Bone marrow (tissue), 2 donors: ENCODE measurements at regions not wholly inside any gene's neighbourhood (a gene's known extent, or its start where the extent isn't known, plus 50 kb on each side); places are given as distances from the start of the nearest gene placed in this dataset.

Experiments used
- DNase-seq, 2 donors: peaks; one replicate each; lab custom pipeline; 2025; lab: John Stamatoyannopoulos, UW

DNA sequence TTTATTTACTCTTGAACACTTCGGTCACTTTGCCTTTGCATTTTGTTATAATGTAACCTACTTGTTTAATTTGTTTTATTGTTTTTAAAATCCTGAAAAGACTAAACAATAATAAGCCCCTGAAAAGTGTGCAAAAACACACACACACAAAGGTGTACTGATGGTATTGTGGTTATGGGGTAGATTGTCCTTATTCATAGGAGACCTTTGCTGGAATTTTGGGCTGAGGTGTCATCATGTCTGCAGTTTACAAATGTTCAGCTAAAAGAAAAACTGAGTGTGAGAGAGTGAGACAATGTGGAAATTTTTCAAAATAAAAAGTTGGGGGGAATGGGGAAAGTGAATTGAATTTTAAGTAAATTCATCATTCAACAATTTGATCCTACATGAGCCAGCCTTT, 174.9 kb downstream of the QDPR start:
- DNase-seq: no peak

DNA sequence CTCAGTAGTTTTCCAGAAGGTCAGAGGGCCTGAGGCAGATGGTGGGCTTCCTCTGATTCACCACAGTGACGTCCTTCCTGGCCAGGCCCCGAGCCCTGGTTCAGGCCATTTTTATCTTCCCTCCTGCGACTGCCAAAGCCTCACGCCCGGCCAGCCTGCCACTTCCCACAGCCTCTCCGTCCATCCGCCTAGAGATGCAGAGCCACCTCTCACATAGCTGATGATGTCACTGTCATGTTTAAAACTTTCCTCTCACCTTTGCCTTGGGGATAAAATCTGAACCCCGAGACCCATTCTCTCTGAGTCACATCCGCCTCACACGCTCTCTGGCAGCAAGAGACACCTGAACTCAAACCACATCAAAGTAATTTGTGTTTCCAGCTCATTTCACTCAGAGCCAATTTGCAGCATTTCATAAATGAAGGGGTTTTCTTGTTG, 175.3 kb downstream of the QDPR start:
- no peak for DNase-seq

- DNase-seq: no peak
Observed at GRCh38 chr4:17336069-17336468, 175.8 kb downstream of the QDPR start.

- no peak for DNase-seq
Observed at GRCh38 chr4:17335371-17335770, 176.5 kb downstream of the QDPR start.

DNA sequence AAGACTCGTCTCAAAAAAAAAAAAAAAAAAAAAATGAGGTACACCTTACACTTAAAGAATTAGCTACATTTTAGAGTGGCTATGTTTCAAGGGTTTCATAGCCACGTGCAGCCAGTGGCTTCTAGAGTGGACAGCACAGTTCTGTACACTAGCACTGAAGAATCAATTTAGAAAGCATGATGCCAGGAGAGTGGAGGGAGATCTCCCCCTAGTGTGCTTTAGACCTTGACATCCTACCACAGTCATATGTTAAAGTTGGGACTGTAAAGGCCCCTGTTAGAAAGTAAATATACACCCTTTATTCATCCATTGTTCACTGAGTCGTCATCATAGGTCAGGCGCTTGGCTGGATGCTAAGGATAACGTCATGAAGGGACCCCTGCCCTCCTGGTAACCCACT, 179.4 kb downstream of the QDPR start:
- no peak for DNase-seq

GRCh38 chr4:17329046-17329445, 182.8 kb downstream of the QDPR start:
- no peak for DNase-seq

- DNase-seq: no peak
Observed at GRCh38 chr4:17328141-17328815, 183.6 kb downstream of the QDPR start.

DNA sequence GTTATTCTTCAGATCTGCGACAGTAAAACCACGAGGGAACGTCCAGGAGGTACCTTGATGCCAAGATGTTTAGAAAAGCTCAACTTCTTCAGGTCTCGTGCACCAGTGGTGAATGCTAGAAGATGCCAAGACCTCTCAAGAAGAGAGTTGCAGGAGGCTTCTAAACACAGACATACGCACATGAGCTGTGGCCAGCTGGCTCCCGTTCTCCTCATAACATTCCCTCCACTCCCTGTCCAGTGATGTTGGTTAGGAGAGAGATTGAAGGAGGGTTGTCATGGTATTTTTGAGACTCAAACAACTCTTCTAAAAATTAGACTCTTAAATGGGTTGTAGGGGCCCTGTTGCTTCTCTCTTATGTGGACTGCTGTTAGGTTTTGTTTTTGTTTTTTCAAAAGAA, 184.3 kb downstream of the QDPR start:
- DNase-seq: no peak

- no peak for DNase-seq
Observed at GRCh38 chr4:17326756-17327155, 185.1 kb downstream of the QDPR start.

DNA sequence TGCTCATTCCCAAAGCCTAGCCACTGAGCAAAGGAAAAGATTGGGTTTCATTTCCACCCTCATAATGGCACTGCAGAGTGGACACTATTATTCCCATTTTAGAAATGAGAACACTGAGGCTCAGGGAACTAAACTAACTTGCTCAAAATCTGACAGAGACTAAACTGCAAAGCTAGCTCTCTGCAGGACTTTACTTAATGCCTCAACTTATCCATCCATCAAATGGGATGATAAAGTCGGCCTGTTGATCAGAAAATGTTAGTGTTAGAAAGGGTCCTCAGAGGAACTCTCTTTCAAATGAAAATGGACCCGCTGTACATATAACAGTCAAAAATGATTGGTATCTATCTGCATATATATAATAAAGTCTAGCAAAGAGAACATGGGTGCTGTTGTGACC, 186.8 kb downstream of the QDPR start:
- no peak for DNase-seq

GRCh38 chr4:17324386-17324830, 187.5 kb downstream of the QDPR start:
- no peak for DNase-seq

GRCh38 chr4:17323554-17324385, 188.1 kb downstream of the QDPR start:
- no peak for DNase-seq

GRCh38 chr4:17322514-17322913, 189.4 kb downstream of the QDPR start:
- no peak for DNase-seq

DNA sequence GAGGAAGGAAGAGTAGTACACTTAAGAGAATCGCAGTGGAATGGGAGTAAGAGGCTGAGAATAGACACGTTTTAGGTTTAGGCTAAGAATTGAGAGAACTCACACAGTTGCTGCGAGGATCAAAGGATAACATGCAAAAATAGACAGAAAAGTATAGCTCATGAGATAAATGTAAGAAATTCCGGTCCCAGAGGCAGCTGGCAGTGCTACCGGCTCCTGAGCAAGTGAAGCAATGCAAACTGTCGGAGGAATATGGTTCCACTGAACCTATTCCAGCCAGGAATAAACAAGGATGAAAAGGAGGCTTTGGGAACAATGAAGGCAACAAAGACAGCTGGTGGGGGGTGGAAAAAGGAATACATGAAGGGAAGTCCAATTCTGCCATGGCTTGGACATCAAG, 191.8 kb downstream of the QDPR start:
- DNase-seq: no peak

DNA sequence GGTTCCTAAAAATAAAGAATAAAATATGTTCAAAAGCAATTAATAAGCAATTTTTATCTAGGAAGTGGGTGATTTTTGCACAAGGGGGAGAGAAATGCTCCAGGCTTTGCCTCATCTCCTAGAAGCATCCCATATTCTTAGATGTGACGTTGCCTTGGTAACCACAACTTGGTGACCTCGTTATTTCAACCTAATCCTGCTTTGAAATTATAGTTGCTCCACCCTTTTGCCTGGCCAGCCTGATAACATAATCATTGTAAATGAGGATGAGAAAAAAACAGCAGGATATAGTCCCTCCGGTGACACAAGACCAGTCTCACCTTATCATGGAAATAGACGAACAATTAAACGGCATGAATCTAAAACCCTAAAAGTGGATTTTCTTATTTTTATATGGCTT, 194.4 kb downstream of the QDPR start:
- DNase-seq: no peak

GRCh38 chr4:17316566-17316965, 195.3 kb downstream of the QDPR start:
- DNase-seq: no peak

DNA sequence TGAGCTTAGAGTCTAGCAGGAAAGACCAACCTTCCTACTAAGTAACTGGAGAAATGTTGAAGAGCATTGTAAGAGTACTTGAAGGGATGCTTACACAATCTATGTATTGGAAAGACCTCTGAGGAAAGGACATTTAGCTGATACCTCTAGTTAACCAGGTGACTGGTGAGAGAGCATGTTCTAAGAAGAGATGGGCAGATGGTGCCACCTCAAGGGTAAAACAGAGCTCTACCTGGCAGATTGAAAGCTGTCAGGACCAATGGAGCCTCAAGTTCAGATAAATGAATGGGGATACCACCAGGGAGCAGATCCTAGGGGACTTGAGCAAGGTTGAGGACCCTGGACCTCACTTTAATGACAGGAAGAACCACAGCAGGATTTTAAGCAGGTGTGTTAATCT, 196.4 kb downstream of the QDPR start:
- DNase-seq: no peak

- no peak for DNase-seq
Observed at GRCh38 chr4:17313194-17313593, 198.7 kb downstream of the QDPR start.

DNA sequence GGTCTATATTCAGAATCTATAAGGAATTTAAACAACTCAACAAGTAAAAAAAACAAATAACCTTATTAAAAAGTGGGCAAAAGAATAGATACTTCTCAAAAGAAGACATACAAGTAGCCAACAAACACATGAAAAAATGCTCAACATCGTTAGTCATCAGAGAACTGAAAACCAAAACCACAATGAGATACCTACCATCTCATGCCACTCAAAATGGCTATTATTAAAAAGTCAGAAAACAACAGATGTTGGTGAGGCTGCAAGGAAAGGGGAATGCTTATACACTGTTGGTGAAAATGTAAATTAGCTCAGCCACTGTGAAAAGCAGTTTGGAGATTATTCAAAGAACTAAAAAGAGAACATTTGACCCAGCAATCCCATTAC, 201.6 kb downstream of the QDPR start:
- no peak for DNase-seq

GRCh38 chr4:17309567-17310268, 202.2 kb downstream of the QDPR start:
- no peak for DNase-seq

DNA sequence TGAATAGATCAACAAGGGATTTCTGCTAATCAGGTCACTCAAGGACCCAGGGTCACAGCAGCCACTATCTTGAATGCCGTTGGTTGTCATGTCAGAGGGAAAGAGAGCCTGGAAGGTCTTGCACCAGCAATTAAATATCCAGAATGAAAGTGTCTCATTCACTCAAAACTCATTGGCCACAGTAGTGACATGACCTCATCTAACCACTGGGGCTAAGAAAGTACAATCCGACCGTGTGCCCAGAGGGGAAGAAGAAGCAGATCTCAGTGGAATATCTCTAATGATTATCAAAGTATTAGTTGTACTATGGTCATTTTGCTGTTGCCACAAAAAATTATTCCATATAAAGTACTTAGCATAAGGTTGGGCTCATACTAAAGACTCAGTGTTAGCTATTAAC, 210.0 kb downstream of the QDPR start:
- no peak for DNase-seq

DNA sequence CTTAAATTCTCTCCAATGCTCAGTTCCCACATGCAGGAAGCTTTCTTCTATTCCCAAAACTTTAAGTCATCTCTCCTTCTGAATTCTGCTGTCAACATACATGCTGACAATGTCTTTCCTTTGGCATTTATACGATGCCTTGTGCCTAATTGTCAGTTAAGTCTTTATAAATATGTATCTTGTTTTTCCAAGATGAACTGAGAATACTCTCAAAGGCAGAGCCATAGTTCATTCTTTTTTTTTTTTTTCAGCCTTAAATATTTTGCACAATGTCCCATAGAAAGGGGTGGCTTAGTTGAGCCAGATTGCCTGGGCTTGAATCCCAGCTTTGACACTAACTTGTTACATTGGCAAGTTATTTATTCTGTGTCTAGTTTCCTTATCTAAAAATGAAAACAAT, 210.6 kb downstream of the QDPR start:
- no peak for DNase-seq
